HepG2 (cell line): ENCODE measurements at regions not wholly inside any gene's neighbourhood (a gene's known extent, or its start where the extent isn't known, plus 50 kb on each side); places are given as distances from the start of the nearest gene placed in this dataset.

Experiments
- ATAC-seq: fragments of 200-7000 bp; cut with Tn5 transposase; 3 replicates; pipeline ENCODE4 v1.9.1; 2020; ENCODE audit warnings: mild to moderate bottlenecking, moderate library complexity
- BruUV-seq: library from RNA; stranded (reverse); fragments of 400-500 nt; replicated peaks from 2 replicates; lab custom pipeline; 2021; lab: Mats Ljungman, UMichigan
- CTCF ChIA-PET: fragments of 300-600 bp; formaldehyde crosslinking; extraction: SDS; loops from one replicate; lab custom pipeline; 2021; ENCODE audit warnings: low total read pairs, inconsistent platforms, low intra/inter-chr PET ratio; lab: Yijun Ruan, JAX
- POLR2A ChIA-PET: fragments of 350-600 bp; sonication (Branson Sonifier 250); formaldehyde crosslinking; loops from one replicate; lab custom pipeline; 2020; ENCODE audit warnings: antibody characterized with exemption, inconsistent platforms; lab: Yijun Ruan, JAX
- DNase-seq: peaks from one replicate; pipeline ENCODE4 v3.0.0-alpha.2; 2015; ENCODE audit warnings: low spot score
- FAIRE-seq: peaks from 3 replicates; lab custom pipeline; 2011; peaks lifted over from hg19 to GRCh38; lab: Jason Lieb, UNC
- H2AFZ ChIP-seq: one replicate; pipeline ENCODE4 v1.6.1; 2011; ENCODE audit warnings: low read length, inconsistent platforms
- H3K27ac ChIP-seq: fragments of 300-600 bp; 3 replicates; pipeline ENCODE4 v1.8.0; 2011; ENCODE audit warnings: mixed run types, mild to moderate bottlenecking, mixed read lengths, low read length, inconsistent platforms; ENCODE audit not compliant: insufficient read depth; ENCODE audit errors: extremely low read length
- H3K27me3 ChIP-seq, 2 experiments: fragments of 200-600 bp in 1 of 2; 2 replicates in 1 of 2; 3 replicates in 1 of 2; pipeline versions ENCODE4 v1.6.0 to v1.8.0; 2011; ENCODE audit warnings: low read length in 2 of 2, mild to moderate bottlenecking in 2 of 2, moderate library complexity in 2 of 2, inconsistent platforms in 1 of 2; ENCODE audit not compliant: insufficient read depth in 2 of 2, control insufficient read depth in 1 of 2
- H3K36me3 ChIP-seq, 2 experiments: fragments of 200-600 bp in 1 of 2; replicated peaks in 1 of 2; 2 replicates in 1 of 2; 3 replicates in 1 of 2; pipeline versions ENCODE4 v1.5.1 to v1.8.0; 2011; ENCODE audit warnings: low read length in 2 of 2, inconsistent platforms in 1 of 2; ENCODE audit not compliant: insufficient read depth in 2 of 2, control insufficient read depth in 1 of 2
- H3K4me1 ChIP-seq: 2 replicates; pipeline ENCODE4 v1.5.1; 2012; ENCODE audit warnings: low read length, inconsistent platforms; ENCODE audit not compliant: insufficient read depth
- H3K4me2 ChIP-seq: 2 replicates; pipeline ENCODE4 v1.6.0; 2011; ENCODE audit warnings: low read depth, low read length, inconsistent platforms
- H3K4me3 ChIP-seq, 3 experiments: fragments of 200-600 bp in 1 of 3; sonication (generic), shearing (Covaris generic) in 1 of 3; replicated peaks in 1 of 3; 2 replicates each; pipeline ENCODE4 v1.5.1; 2011 to 2016; ENCODE audit warnings: low read length in 3 of 3, inconsistent platforms in 2 of 3, low read depth in 2 of 3, mild to moderate bottlenecking in 2 of 3, control low read depth in 1 of 3, mixed read lengths in 1 of 3; ENCODE audit not compliant: insufficient read depth in 1 of 3
- H3K79me2 ChIP-seq: one replicate; pipeline ENCODE4 v1.6.1; 2011; ENCODE audit warnings: low read length, inconsistent platforms; ENCODE audit not compliant: insufficient read depth
- H3K9ac ChIP-seq: 2 replicates; pipeline ENCODE4 v1.6.0; 2011; ENCODE audit warnings: mild to moderate bottlenecking, low read depth, low read length, inconsistent platforms; ENCODE audit not compliant: insufficient read depth
- H3K9me3 ChIP-seq: 2 replicates; pipeline ENCODE4 v1.5.1; 2012; ENCODE audit warnings: mild to moderate bottlenecking, low read length
- H4K20me1 ChIP-seq: 2 replicates; pipeline ENCODE4 v1.6.0; 2011; ENCODE audit warnings: inconsistent platforms, mild to moderate bottlenecking, low read length, moderate library complexity; ENCODE audit not compliant: insufficient read depth
- CREM ChIP-seq, 2 experiments: sonication (generic) in 1 of 2; formaldehyde crosslinking in 1 of 2; IDR thresholded peaks; 2 replicates each; pipeline versions ENCODE4 v1.4.0 to v1.6.1; 2016 to 2020; ENCODE audit warnings: antibody characterized with exemption in 1 of 2, mild to moderate bottlenecking in 1 of 2, missing genetic modification reagents in 1 of 2
- ERF ChIP-seq: IDR thresholded peaks from 2 replicates; pipeline ENCODE4 v1.6.1; 2018; ENCODE audit warnings: missing biosample characterization, missing genetic modification reagents
- HMG20B ChIP-seq: conservative IDR thresholded peaks from 2 replicates; pipeline ENCODE4 v1.6.1; 2016; ENCODE audit warnings: missing genetic modification reagents, missing compliant biosample characterization
- KDM5A ChIP-seq: fragments of 200-600 bp; sonication (generic); IDR thresholded peaks from 2 replicates; pipeline ENCODE4 v1.7.0; 2018; ENCODE audit warnings: antibody characterized with exemption, mild to moderate bottlenecking, low read length, borderline replicate concordance
- NCOA1 ChIP-seq: sonication (generic); formaldehyde crosslinking; IDR thresholded peaks from 2 replicates; pipeline ENCODE4 v1.9.0; 2021; ENCODE audit warnings: missing genetic modification reagents
- NPAS2 ChIP-seq: sonication (generic); formaldehyde crosslinking; IDR thresholded peaks from 2 replicates; pipeline ENCODE4 v1.8.0; 2022; ENCODE audit warnings: mild to moderate bottlenecking, missing genetic modification reagents, borderline replicate concordance
- NR2F1 ChIP-seq, 2 experiments: fragments of 450-650 bp in 1 of 2; formaldehyde crosslinking in 1 of 2; IDR thresholded peaks; 2 replicates each; pipeline versions ENCODE4 v1.5.0 to v1.6.1; 2016 to 2020; ENCODE audit warnings: mild to moderate bottlenecking in 1 of 2, missing compliant biosample characterization in 1 of 2, missing genetic modification reagents in 1 of 2, moderate library complexity in 1 of 2
- PHF21A ChIP-seq: sonication (generic); formaldehyde crosslinking; IDR thresholded peaks from 2 replicates; pipeline ENCODE4 v1.5.0; 2020; ENCODE audit warnings: mild to moderate bottlenecking, missing genetic modification reagents
- RCOR2 ChIP-seq: IDR thresholded peaks from 2 replicates; pipeline ENCODE4 v1.6.1; 2016; ENCODE audit warnings: missing biosample characterization, missing genetic modification reagents
- SNAI1 ChIP-seq: sonication (generic); formaldehyde crosslinking; IDR thresholded peaks from 2 replicates; pipeline ENCODE4 v1.5.0; 2020; ENCODE audit warnings: mild to moderate bottlenecking, missing genetic modification reagents, borderline replicate concordance
- SUZ12 ChIP-seq: fragments of 150-350 bp; IDR thresholded peaks from 2 replicates; pipeline ENCODE4 v1.6.1; 2014; ENCODE audit warnings: low read depth, low read length
- ZNF230 ChIP-seq: sonication (generic); formaldehyde crosslinking; IDR thresholded peaks from 2 replicates; pipeline ENCODE4 v1.4.0; 2020; ENCODE audit warnings: mild to moderate bottlenecking, missing genetic modification reagents
- ZNF253 ChIP-seq: sonication (generic); formaldehyde crosslinking; IDR thresholded peaks from 2 replicates; pipeline ENCODE4 v1.8.0; 2022; ENCODE audit warnings: mild to moderate bottlenecking, missing genetic modification reagents, borderline replicate concordance
- ZNF446 ChIP-seq: sonication (generic); formaldehyde crosslinking; IDR thresholded peaks from 2 replicates; pipeline ENCODE4 v1.5.0; 2020; ENCODE audit warnings: mild to moderate bottlenecking, missing genetic modification reagents
- ZNF501 ChIP-seq: sonication (generic); formaldehyde crosslinking; IDR thresholded peaks from 2 replicates; pipeline ENCODE4 v1.5.1; 2020; ENCODE audit warnings: mild to moderate bottlenecking, moderate library complexity, missing genetic modification reagents
- WGBS: methylation state at CpG from one replicate; pipeline ENCODE4 v1.1.6; 2017; ENCODE audit warnings: low lambda C conversion rate; 5-methylcytosine and 5-hydroxymethylcytosine counted together
- in situ Hi-C: cut with HindIII; loops from 2 replicates; pipeline ENCODE4 v1.10.0; 2017; ENCODE audit warnings: low pct_unique_long_range_greater_than_20kb; ENCODE audit not compliant: extremely low pct_ligation_motif_present
- intact Hi-C: fragments of 100-400 bp; cut with micrococcal nuclease; formaldehyde crosslinking; loops from one replicate; pipeline ENCODE4 v1.10.0; 2022; ENCODE audit not compliant: unreplicated experiment
- TF ChIP-seq, protein P1 (sequence below): IDR thresholded peaks from 2 replicates; pipeline ENCODE4 v1.6.1; 2016; ENCODE audit warnings: low read depth, borderline replicate concordance
- TF ChIP-seq, protein P2 (sequence below): IDR thresholded peaks from 2 replicates; pipeline ENCODE4 v1.6.1; 2012; ENCODE audit warnings: low read length, improper control_type of control experiment

DNA sequence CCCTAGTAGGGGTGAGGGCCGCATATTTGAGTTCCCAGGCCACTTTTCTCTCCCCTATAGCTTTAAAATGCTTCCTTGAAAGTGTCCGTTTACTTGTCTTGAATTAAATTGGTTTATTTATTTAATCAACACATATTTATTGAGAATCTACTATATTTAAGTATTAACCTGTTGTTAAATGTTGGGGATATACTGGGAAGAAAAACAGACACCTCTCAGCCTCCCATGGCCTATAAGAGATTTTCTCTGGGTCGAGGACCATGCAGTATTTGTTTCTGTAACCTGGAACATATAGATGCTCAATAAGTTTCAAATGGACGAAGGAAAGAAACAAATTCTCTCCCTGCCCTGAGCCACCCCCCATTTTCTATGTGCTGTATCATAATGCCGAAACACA, 98.6 kb downstream of the INSIG2 start:
- intact Hi-C loops = loop anchor here (5.0 kb wide), 1 partner anchor 140 kb away; no protein-coding TSS in a partner anchor
- CTCF ChIA-PET = no interaction called here
- Histone ChIP-seq H3K9ac (no peak overlapping the region), H3K4me3 (no peak overlapping the region)
- DNase-seq = no peak
- TF ChIP-seq RCOR2 (CRISPR knock-in tag) (no peak), NR2F1 (CRISPR knock-in tag; IDR thresholded peaks at IDR 0.05) (no peak), PHF21A (no peak), CREM (IDR thresholded peaks at IDR 0.05) (no peak), CREM (CRISPR knock-in tag; IDR thresholded peaks at IDR 0.05) (no peak), ZNF501 (CRISPR knock-in tag) (no peak), NCOA1 (CRISPR knock-in tag) (no peak), ZNF253 (CRISPR knock-in tag) (no peak), HMG20B (CRISPR knock-in tag) (no peak), ZNF446 (CRISPR knock-in tag) (no peak), NPAS2 (CRISPR knock-in tag) (no peak), ERF (CRISPR knock-in tag) (no peak), KDM5A (no peak), SNAI1 (CRISPR knock-in tag) (no peak), ZNF230 (CRISPR knock-in tag) (no peak), SUZ12 (no peak)
- TF ChIP-seq, protein P1, sequence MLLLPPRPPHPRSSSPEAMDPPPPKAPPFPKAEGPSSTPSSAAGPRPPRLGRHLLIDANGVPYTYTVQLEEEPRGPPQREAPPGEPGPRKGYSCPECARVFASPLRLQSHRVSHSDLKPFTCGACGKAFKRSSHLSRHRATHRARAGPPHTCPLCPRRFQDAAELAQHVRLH (CRISPR knock-in tag) = no peak
- TF ChIP-seq, protein P2, sequence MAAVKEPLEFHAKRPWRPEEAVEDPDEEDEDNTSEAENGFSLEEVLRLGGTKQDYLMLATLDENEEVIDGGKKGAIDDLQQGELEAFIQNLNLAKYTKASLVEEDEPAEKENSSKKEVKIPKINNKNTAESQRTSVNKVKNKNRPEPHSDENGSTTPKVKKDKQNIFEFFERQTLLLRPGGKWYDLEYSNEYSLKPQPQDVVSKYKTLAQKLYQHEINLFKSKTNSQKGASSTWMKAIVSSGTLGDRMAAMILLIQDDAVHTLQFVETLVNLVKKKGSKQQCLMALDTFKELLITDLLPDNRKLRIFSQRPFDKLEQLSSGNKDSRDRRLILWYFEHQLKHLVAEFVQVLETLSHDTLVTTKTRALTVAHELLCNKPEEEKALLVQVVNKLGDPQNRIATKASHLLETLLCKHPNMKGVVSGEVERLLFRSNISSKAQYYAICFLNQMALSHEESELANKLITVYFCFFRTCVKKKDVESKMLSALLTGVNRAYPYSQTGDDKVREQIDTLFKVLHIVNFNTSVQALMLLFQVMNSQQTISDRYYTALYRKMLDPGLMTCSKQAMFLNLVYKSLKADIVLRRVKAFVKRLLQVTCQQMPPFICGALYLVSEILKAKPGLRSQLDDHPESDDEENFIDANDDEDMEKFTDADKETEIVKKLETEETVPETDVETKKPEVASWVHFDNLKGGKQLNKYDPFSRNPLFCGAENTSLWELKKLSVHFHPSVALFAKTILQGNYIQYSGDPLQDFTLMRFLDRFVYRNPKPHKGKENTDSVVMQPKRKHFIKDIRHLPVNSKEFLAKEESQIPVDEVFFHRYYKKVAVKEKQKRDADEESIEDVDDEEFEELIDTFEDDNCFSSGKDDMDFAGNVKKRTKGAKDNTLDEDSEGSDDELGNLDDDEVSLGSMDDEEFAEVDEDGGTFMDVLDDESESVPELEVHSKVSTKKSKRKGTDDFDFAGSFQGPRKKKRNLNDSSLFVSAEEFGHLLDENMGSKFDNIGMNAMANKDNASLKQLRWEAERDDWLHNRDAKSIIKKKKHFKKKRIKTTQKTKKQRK = no peak
- TF ChIP-seq, all 625 proteins: peak for 0
- H3K27me3 ChIP-seq = peaks cover 0 to 18% of the 10 kb centered on the region in 2 experiments; a peak in 2 of 5 replicates
- no peaks in the 10 kb centered on the region for H3K36me3 ChIP-seq
- no peak overlapping the region for H3K27ac ChIP-seq
- no peak overlapping the region for H3K4me2 ChIP-seq
- BruUV-seq = no TSS peak
- no peak overlapping the region for H2AFZ ChIP-seq
- H3K9me3 ChIP-seq = no peaks in the 10 kb centered on the region
- H3K79me2 ChIP-seq = no peaks in the 10 kb centered on the region
- FAIRE-seq (no peak), ATAC-seq (no peak)
- H4K20me1 ChIP-seq = no peaks in the 10 kb centered on the region
- peaks cover 16% of the 10 kb centered on the region; the same call in 1 of the 2 replicates for H3K4me1 ChIP-seq
- WGBS = 71% methylated on average over 5 of the region's 5 CpGs
- POLR2A ChIA-PET = no interaction called here
- in situ Hi-C loops = no loop called here
